Stimulated activated CD8-positive, alpha-beta memory T cell treated with anti-CD3 and anti-CD28 coated beads, Interleukin-7, amount 100 ng/mL, for 4 hours (primary cell): ENCODE measurements at regions not wholly inside any gene's neighbourhood (a gene's known extent, or its start where the extent isn't known, plus 50 kb on each side); places are given as distances from the start of the nearest gene placed in this dataset.

Source experiments
- DNase-seq, 2 donors: peaks; one replicate each; pipeline ENCODE4 v3.0.0-alpha.2; 2020; ENCODE audit warnings: low read depth in 2 of 2

DNA sequence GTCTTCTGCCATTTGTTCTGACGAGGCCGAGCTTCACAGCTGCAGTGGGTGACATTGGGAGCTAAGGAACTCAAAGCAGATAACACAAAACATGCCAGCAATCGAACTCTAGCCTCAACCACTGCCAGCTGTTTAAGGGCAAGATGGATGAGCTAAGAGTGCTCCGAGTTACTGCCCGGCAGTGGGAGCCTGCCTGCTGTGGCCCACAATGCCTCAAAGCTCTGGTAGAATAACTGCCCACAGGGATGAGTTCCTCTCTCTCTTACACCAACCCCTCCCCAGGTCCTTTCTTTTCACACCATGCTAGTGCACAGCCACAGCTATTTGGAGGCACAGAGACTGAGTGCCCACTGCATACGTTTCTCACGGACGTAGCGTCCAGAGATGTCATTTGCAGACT, 330.5 kb downstream of the FGF9 start:
- DNase-seq: no peak

DNA sequence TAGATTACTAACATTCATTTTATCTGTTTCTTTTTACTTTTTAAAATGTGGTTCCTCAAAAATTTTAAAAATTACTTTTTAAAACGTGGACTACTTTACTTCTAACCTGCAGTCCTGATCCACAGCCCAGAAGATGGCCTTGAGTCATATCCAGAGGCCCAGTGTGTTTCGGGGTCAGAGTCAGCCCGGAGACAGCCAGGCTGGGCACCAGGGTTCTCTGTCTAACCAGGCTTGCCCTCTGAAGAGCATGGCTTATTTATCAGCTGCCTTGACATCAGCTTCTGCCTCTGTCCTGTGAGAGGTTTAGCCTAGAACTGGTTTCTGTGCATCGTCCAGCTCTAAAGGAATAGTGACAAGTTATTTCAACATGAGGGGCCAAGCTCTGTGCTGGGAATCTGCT, 332.0 kb downstream of the FGF9 start:
- DNase-seq: no peak

DNA sequence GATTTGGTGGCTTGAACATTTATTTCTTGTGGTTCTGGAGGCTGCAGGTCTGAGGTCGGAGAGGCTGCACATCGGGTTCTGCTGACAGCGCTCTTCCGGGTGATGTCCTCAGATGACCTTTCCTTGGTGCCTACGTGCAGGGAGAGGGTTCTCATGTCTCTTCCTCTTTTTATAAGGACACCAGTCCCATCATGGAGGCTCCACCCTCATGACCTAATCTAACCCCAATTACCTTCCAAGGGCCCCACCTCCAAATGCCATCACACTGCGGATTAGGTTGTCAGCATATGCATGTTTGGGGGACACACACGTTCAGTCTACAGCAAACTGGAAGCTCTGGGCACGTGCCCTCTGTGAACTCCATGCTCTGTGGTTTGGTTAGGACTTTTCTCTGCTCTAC, 338.6 kb downstream of the FGF9 start:
- DNase-seq: no peak

DNA sequence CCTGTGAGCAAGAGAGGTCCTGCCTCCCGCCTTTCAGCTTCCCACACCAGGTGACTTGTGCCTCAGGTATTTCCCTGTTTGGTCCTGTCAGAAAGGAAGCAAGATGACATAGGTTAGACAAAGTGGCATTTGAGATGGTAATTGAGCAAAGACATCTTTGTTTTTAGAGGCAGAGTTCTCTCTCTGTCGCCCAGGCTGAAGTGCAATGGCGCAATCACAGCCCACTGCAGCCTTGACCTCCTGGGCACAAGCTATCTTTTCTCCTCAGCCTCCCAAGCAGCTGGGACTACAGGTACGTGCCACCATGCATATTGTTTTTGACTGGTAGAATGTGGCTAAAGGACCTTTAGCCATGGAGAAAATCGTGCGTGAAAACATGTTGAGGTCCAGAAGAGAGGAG, 339.1 kb downstream of the FGF9 start:
- no peak for DNase-seq

DNA sequence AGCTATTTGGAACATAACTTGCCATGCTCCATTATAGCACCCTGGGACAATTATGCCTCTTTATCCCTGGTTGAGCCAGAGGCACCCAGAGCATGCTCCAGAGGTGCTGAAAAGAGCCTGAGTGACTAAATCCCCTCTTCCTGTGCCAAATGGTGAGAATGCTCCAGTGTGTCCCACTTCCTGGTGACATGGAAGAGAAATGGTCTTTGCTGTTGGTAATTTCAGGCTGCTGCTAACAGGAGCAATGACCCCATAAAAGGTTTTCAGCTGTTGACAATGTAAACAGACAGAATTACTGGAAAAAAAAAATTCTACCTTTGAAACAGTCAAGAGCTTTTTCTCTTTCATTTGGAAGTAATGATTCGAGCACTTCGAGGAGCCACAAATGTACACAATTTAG, 341.8 kb downstream of the FGF9 start:
- no peak for DNase-seq

DNA sequence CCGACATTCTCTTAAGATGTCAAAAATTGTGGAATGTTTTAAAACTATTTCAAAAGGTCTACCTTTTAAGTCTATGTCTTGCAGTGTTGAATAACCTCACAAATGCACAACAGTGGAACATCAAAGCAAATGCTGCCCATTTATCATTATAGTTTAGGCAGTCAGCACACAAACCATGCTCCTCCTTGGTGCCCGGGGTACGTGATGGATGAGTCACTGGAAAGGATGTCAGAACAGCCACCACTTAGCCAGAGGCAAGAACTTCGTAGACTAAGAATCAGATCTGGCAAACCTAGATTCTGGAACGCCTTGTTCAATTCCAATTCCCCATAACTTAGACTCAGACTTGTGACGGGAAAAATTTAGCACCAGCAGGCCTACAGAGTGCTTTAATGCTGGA, 343.6 kb downstream of the FGF9 start:
- no peak for DNase-seq

DNA sequence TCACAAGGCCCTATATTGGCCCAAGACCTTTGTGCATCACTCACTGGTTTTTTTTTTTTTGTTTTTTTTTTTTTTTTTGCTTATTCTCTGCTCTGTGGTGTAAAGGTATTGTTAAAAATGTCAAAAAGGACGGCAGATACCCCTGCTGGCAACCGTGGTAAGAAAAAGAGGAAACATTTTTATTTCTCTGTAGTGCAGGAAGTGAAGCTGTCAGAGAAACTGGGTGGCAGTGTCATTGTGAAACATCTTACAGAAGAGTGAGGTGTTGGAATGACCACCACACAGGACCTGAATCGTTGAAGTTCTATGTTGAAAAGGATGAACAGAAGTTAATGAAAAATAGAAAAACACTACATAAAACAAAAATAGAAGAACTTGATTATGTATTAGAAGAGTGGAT, 346.4 kb downstream of the FGF9 start:
- DNase-seq: no peak

DNA sequence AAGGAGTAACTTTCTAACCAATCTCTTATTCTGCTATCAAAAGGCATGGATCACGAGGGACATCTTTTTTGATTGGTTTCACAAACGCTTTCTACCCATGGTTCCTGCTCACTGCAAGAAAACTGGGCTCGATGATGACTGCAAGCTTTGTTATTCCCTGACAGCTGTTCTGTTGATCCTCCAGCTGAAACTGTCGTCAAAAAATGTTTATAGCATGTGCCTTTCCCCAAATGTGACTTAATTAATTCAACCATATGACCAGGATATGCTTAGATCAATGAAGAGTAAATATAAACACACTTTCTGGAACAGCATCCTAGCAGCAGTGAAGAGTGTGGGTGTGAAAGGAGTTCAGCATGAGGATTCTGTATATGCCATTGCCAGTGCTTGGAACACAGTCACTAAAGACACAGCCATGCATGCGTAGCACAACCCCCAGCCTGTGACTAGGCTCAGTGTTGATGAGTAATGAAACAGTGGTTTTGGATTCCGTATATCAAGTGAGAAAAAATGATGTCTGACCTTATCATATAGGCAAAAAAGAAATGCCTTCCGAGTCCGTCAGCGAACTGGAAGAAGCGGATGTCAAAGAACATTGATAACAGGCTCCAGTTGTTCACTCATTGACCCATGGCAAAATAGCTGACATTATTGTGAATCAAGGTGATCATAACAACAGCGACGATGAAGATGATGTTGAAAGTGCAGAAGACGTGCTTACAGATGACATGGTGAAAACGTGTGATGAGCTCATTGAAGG, 347.4 kb downstream of the FGF9 start:
- DNase-seq: no peak

DNA sequence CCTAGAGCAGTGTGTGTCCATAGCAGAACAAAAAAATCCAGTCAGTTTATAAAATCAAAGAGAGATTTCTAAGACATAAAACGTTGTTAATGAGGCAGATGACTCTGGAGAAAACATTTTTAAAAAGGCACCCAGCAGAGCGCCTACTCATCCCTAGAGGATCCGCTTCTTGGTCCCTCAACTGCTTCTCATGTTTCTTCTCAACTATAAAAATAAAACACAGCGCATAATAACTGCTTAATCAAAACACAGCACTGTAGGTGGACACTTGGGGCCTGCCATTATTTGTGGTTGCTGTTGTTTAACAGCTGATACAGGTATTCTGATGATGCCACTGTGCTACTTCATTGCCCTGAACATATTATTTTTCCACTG, 347.9 kb downstream of the FGF9 start:
- DNase-seq: no peak

DNA sequence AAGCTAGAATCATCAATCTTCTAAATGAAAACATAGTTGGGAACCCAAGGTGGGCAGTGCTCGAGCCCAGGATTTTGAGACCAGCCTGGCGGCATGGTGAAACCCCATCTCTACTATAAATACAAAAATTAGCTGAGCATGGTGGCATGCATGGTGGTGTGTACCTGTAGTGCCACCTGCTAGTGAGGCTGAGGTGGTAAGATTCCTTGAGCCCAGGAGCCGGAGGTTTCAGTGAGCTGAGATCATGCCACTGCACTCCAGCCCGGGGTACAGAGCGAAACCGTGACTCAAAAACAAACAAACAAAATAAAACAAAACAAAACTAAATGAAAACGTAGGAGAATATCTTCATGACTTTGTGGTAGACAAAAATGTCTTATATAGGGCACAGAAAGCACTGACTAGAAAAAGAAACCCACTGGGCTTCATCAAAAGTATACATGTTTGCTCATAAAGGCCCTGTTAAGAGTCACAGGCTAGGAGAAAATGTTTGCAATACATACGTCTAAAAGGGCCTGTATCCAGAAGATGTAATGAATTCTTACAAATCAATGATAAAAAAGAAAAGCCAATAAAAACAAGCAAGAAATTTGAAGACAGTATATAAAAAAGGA, 353.6 kb downstream of the FGF9 start:
- no peak for DNase-seq

DNA sequence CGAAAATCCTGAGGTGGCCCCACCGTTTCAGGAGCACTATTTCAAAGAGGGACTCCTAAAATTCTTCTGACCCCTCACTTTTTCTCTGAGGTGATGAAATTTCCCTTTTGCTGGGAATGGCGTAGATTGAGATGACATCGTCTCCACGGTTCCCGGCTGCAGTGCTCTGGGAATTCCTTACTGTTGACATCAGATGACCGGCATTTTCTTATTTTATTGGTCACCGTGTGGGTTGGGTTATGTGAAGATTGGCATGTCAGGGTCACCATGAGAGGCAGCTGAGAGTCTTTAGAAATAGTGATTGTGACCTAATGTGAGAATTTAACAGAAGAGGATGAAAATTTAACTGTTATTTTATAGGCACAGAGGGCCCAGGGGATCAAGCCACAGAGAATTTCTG, 356.7 kb downstream of the FGF9 start:
- DNase-seq: no peak

DNA sequence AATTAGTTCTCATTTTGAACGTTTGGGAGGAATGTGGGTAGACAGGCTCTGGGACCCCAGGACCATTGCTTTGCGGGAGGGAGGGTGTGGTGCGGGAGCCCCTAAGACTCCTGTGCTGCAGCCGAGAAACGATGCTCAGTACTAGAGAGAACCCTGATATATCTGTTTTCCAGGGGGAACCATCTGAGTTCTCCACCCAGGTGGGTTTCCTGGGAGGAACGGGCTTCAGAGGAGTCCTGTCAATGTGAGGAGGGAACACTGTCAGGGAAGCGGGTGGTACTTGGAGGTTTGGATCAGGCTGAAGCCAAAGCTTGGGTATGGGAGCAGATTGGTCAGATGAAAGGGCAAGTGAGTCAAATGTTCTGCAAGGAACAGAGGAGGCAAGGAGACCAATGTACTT, 358.0 kb downstream of the FGF9 start:
- no peak for DNase-seq

DNA sequence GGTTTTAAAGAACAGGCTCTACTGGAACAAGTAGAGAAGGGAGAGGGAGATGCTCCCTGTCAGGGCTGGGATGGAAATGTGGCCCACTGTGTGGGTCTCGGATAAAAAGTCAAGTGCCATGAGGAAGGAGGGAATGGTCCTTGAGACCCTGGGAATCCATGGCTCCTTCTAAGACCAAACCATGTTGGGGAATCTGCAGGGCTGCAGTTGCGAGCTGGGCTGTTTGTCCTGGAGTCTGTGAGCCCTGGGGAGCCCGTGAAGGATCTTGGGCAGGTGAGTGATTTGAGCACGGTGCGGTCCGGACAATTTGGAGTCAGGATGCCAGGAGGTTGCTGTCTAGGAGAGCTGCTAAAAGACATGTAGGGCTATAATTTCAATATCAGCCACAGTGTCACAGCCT, 359.4 kb downstream of the FGF9 start:
- no peak for DNase-seq

DNA sequence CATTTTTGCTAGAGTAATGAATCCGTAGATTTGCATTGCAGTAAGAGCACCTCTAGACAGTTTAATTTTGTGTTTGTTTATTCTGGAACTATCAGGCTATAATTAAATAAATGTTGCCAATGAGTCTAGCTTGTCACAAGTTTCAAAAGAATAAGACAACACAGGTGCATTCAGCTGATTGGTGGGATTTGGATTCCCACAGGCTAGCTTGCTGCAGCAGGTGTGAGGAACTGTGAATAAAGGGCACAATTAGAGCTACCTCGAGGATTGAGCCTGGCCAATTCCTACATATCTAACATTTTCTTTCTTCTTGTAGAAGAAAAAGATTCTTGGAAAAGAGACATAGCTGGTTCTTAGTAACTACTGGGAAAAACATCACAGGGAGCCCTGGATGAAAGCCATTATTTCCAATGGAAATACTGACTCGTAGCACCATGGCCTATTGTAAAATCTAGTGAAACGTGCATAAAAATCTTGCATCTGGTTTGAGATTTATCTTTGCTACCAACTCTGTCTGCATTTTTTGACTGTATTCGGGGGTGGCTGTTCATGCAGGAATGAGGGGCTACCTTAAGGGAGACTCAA, 360.9 kb downstream of the FGF9 start:
- no peak for DNase-seq

DNA sequence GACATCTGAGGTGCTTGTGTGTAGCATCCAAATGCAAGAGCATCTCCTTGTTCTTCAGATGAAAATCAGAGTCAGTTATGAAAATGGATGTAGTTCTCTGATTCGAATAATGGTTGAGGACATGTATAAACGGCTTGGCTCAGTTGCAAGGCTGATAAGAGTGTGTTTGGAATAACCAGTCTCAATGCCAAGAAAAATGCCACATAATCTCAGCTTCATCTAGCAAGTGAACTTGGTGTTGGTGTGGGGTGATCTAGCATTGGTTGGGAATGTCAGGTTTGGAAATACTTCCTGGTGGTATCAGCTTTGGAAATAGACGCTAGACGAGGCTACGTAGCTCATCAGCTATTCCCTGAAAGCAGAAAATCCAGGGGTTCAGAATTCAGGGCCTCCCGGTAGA, 362.0 kb downstream of the FGF9 start:
- DNase-seq: no peak

DNA sequence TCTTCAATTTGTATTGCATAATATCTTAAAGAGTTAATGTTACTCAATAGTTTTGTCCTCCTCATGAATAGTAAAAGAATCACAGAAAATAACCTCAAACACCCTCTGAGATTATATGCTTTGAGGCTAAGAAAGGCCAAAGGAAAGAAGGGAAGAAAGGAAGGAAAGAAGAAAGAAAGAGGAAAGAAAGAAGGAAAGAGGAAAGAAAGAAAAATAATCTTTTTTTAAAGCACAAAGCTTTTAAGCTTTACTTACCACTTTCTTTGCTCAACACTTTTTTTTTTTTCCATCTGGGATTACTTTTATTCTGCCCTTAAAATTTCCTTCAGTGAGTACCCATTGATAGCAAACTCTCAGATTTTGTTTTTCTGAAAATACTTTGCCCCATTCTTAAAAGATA, 369.1 kb downstream of the FGF9 start:
- no peak for DNase-seq

DNA sequence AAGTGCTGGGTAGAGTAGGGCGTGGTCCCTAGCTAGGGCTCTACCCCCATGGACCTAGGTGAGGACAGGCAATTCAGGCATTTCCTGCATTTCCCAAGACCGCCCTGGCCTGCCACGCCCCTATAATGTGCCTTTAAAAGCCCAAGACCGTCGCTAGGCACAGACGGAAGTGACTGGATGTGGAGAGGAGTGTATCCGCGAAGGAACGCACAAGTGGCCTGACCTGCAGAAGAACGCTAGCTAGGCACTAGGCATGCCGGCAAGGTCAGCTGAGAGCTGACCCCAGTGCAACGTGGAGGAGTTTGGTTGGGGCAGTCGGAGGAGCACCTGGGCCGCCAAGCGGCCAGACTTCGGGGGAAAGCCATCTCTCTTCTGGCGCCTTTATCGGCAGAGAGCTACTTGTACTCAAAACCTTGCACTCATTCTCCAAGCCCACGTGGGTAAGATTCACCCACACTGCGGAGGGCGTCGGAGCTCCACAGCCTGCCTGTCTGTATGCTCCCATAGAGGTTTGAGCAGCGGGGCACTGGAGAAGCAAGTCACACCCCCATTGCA, 370.0 kb downstream of the FGF9 start:
- DNase-seq: no peak

DNA sequence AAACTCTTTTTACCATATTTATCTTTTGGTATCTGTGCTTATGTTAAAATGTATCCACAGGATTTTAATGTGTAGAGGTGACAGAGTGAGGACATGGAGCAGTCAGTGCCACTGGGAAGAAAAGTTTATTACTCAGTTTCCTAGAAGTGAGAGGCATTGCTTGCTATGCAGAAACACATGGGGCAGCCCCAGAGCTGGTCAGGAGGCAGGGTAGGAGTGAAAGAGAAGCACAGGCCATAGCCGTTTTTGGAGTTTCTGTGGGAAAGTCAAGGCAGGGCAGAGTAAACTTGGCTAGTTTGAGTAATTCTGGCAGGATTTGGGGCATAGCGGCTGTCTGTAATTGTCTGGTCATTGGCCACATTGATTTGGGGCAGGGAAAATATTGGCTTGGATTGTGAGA, 370.9 kb downstream of the FGF9 start:
- DNase-seq: no peak

DNA sequence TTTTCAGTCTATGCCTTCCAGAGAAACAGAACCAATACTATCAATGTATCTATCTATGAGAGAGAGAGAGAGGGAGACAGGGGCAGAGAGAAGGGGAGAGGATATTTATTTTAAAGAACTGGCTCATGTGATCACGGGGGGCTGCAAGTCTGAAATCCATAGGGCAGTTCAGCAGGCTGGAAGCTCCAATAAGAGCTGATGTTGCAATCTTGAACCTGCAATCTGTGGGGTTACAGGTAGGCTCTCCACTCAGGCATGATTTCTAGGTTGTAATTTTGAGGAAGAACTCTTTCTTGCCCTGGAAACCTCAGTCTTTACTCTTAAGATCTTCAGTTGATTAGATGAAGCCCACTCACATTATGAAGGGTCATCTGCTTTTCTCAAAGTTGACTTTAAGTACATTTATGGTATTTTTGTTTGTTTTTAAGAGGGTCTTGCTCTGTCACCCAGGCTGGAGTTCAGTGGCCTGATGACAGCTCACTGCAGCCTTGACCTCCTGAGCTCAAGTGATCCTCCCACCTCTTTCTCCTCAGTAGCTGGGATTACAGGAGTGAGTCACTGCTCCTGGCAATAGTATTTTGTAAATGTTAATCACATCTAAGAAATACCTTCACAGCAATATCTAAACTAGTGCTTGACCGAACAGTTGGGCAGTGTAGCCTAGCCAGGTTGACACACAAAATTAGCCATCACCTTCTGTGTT, 376.4 kb downstream of the FGF9 start:
- no peak for DNase-seq

DNA sequence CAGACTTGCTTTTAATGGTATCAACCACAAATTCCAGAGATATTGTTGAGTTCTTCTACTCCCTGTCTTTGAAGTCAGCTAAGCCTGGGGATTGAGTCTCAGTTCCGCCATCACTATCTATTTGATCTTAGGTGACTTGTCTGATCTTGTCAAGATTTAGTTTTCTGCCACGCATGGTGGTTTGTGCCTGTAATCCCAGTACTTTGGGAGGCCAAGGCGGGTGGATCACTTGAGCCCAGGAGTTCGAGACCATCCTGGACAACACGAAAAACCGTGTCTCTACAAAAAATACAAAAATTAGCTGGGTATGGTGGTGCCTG, 376.9 kb downstream of the FGF9 start:
- DNase-seq: no peak

DNA sequence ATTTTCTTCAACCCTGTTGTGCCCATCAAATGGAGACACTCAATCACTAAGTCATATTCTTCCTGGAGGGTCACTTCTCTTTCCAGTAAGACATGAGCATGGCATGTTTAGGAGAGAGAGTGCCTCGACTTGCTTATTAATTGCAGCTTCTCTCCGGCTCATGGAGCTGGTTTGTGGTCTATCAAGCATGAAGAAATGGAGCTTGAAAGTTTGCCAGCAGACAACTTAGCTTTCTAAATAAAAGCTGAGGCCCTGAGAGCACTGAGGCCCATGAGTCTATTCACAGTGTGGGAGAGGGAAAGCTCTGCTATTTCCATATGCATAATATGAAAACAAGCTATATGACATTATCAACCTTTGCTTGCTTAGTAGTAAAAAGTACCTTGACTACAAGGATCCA, 378.5 kb downstream of the FGF9 start:
- no peak for DNase-seq

DNA sequence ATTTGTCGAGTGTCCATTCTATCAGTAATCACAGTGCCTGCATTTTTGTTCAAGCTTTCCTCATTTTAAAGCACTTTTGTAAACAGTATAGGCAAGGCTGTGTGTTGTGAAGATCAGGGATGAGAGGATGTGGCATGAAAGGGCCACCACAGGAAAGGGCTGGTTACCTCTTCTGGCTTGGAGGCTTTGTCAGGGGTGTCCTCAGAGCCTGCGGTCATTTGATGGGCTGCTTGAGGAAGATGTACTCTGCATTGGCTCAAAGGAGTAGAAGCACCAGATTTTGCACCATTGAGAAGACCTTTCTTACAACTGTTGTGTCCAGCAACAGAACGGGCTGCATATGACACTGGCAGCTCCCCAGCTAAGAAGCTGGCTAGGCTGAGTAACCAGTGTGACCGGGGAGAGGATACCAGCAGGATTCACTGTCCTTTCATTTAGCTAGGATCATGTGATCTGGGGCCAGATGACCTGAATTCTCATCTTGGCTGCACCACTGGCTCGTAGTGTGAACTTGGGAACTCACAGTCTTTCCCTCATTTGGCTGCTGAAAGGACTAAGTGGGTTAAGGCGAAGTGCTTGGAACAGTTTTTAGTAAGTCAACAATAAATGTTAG, 380.2 kb downstream of the FGF9 start:
- DNase-seq: no peak
